Mesendoderm (in vitro differentiated cells): ENCODE measurements at regions not wholly inside any gene's neighbourhood (a gene's known extent, or its start where the extent isn't known, plus 50 kb on each side); places are given as distances from the start of the nearest gene placed in this dataset.
A peak's percentile ranks its signal among the peaks of the same experiment; 100 is the strongest.

Source experiments
- DNase-seq: peaks from one replicate; pipeline ENCODE4 v3.0.0; 2013
- H2AK5ac ChIP-seq: 2 replicates; pipeline ENCODE4 v1.6.1; 2013; ENCODE audit warnings: low read length, inconsistent platforms
- H2BK120ac ChIP-seq: 2 replicates; pipeline ENCODE4 v1.6.1; 2013; ENCODE audit warnings: low read depth, mild to moderate bottlenecking, low read length, moderate library complexity, mixed read lengths
- H2BK15ac ChIP-seq: replicated peaks from 2 replicates; pipeline ENCODE4 v1.6.1; 2013; ENCODE audit warnings: low read depth, mild to moderate bottlenecking, moderate library complexity
- H2BK5ac ChIP-seq: 2 replicates; pipeline ENCODE4 v1.6.1; 2013; ENCODE audit warnings: low read length, inconsistent platforms
- H3K18ac ChIP-seq: 2 replicates; pipeline ENCODE4 v1.6.1; 2013; ENCODE audit warnings: mild to moderate bottlenecking, low read length, mixed read lengths
- H3K23ac ChIP-seq: one replicate; pipeline ENCODE4 v1.6.1; 2013; ENCODE audit warnings: low read length
- H3K27ac ChIP-seq: 2 replicates; pipeline ENCODE4 v1.5.1; 2013; ENCODE audit warnings: low read depth, mild to moderate bottlenecking, inconsistent platforms, low read length, moderate library complexity
- H3K27me3 ChIP-seq: 2 replicates; pipeline ENCODE4 v1.6.1; 2013; ENCODE audit warnings: low read length, control low read depth, mild to moderate bottlenecking, inconsistent platforms; ENCODE audit not compliant: insufficient read depth, poor library complexity
- H3K36me3 ChIP-seq: 2 replicates; pipeline ENCODE4 v1.6.1; 2013; ENCODE audit warnings: low read length, inconsistent platforms; ENCODE audit not compliant: control insufficient read depth, insufficient read depth
- H3K4ac ChIP-seq: one replicate; pipeline ENCODE4 v1.6.1; 2013; ENCODE audit warnings: low read depth, mild to moderate bottlenecking, low read length, moderate library complexity
- H3K4me1 ChIP-seq: 2 replicates; pipeline ENCODE4 v1.6.1; 2013; ENCODE audit warnings: low read depth, low read length, inconsistent platforms; ENCODE audit not compliant: control insufficient read depth
- H3K4me2 ChIP-seq: 2 replicates; pipeline ENCODE4 v1.6.1; 2013; ENCODE audit warnings: low read length
- H3K4me3 ChIP-seq: 2 replicates; pipeline ENCODE4 v1.5.1; 2013; ENCODE audit warnings: mild to moderate bottlenecking, low read length
- H3K56ac ChIP-seq: one replicate; pipeline ENCODE4 v1.6.1; 2013; ENCODE audit warnings: low read length
- H3K79me1 ChIP-seq: 2 replicates; pipeline ENCODE4 v1.6.1; 2013; ENCODE audit warnings: low read length, inconsistent platforms
- H3K79me2 ChIP-seq: 2 replicates; pipeline ENCODE4 v1.6.1; 2013; ENCODE audit warnings: mild to moderate bottlenecking, low read length; ENCODE audit not compliant: control insufficient read depth, insufficient read depth
- H3K9ac ChIP-seq: 2 replicates; pipeline ENCODE4 v1.6.1; 2013; ENCODE audit warnings: low read length, inconsistent platforms
- H4K5ac ChIP-seq: one replicate; pipeline ENCODE4 v1.6.1; 2013; ENCODE audit warnings: low read length
- H4K8ac ChIP-seq: one replicate; pipeline ENCODE4 v1.6.1; 2013; ENCODE audit warnings: low read depth, mild to moderate bottlenecking, control low read depth, low read length, moderate library complexity
- WGBS: extraction: QIAGEN DNeasy Blood & Tissue Kit; methylation state at CpG from one replicate; pipeline ENCODE4 v1.1.7; 2013; ENCODE audit warnings: low lambda C conversion rate, missing lambda C conversion rate; ENCODE audit not compliant: insufficient coverage; ENCODE audit errors: extremely low coverage; 5-methylcytosine and 5-hydroxymethylcytosine counted together

DNA sequence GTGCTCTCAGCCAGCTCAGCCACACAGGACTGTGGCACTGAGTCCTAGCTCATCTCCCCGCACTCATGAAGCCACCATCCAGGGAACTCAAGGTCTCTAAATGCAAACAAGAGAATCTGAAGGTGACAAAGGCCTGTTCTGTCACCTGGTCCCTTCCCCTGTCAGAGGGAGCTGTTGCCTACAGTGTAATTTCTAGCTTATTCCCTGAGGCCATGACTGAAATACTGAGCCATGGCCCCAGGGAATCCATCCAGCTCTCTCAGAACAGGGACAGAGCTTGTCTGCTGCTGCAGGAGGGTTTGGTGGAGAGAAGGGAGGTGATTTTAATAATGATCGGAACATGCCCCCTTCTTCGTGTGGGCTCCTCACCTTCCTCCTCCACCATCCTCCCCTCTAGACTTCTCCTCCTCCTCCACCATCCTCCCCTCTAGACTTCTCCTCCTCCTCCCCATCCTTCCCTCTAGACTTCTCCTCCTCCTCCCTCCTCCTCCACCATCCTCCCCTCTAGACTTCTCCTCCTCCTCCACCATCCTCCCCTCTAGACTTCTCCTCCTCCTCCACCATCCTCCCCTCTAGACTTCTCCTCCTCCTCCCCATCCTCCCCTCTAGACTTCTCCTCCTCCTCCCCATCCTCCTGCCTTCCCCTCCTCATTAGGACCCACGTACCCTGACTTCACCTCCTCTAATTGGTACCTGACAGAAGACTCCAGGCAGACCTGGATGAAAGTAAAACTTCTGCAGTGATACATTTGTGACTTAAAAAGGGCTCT is 338.0 kb upstream of the MKI67 start:
- Histone ChIP-seq H3K4me2 (no peak overlapping the region), H2BK15ac (no peak overlapping the region), H3K18ac (no peak overlapping the region), H3K4ac (no peak overlapping the region), H3K27me3 (no peaks in the 10 kb centered on the region), H3K9ac (no peak overlapping the region), H3K23ac (no peak overlapping the region), H3K36me3 (no peaks in the 10 kb centered on the region), H3K56ac (no peak overlapping the region), H2BK120ac (no peak overlapping the region), H3K4me3 (no peak overlapping the region), H4K5ac (no peak overlapping the region), H3K79me2 (no peaks in the 10 kb centered on the region), H4K8ac (no peak overlapping the region), H3K79me1 (no peaks in the 10 kb centered on the region), H2AK5ac (no peak overlapping the region), H3K27ac (no peak overlapping the region), H2BK5ac (no peak overlapping the region), H3K4me1 (no peaks in the 10 kb centered on the region)
- DNase-seq, result peak; percentile 62
- no CpG with 5 or more reads among the region's 4 CpGs for WGBS

DNA sequence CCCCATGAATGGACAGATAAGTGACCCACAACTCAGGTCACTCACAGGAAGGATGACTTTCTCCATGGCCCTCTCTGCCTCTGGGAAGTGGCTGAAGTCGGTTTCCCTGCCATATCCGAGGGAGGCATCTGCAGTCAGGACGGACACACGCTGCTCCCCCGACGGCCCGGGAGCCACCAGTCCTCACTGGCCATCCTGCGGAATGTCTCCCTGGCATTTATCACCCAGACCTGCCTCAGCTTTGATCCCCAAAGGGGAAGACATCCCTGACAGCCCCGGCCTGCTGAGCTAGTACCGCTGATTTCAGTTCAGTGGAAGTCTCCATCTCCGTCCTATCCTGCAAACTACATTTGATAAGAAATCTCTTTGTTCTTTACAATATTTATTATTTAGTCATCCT is 339.5 kb upstream of the MKI67 start:
- H2BK15ac ChIP-seq, result no peak overlapping the region
- no peak overlapping the region for H3K18ac ChIP-seq
- no peak overlapping the region for H3K4me3 ChIP-seq
- H3K27ac ChIP-seq, result no peak overlapping the region
- no peaks in the 10 kb centered on the region for H3K79me2 ChIP-seq
- no peak overlapping the region for H3K4me2 ChIP-seq
- WGBS, result no CpG with 5 or more reads among the region's 11 CpGs
- H3K9ac ChIP-seq, result no peak overlapping the region
- no peaks in the 10 kb centered on the region for H3K27me3 ChIP-seq
- no peak overlapping the region for H3K23ac ChIP-seq
- no peaks in the 10 kb centered on the region for H3K36me3 ChIP-seq
- H2BK120ac ChIP-seq, result no peak overlapping the region
- H2AK5ac ChIP-seq, result no peak overlapping the region
- no peak overlapping the region for H4K8ac ChIP-seq
- DNase-seq, result no peak
- H3K4me1 ChIP-seq, result no peaks in the 10 kb centered on the region
- no peak overlapping the region for H2BK5ac ChIP-seq
- no peak overlapping the region for H3K56ac ChIP-seq
- no peaks in the 10 kb centered on the region for H3K79me1 ChIP-seq
- no peak overlapping the region for H3K4ac ChIP-seq
- no peak overlapping the region for H4K5ac ChIP-seq

DNA sequence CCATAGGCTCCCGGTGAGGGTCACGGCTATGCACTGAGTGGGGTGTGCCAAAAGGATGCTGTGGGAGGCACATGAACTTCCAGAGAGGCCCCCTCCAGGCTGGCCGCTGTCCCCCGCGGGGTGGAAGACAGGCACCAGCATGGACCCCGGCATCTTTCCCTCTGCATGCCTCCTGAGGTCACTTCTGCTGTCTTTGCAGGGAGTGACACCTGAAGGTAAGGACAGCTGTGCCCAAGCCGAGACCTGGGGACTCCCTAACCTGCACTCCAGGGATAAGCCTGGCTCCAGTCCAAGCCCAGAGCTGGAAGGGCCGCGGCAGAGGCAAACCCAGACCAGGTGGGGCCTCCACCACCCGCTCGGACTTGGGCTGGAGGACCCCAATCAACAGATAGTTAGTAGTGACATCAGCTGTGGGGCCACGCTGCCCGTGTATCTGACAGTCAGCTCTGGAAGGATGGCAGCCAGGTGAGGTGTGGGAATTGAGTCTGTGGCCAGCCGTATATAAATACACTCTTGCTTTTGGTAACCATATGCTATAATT is 340.7 kb upstream of the MKI67 start:
- Histone ChIP-seq H2BK5ac (no peak overlapping the region), H2BK120ac (no peak overlapping the region), H3K23ac (no peak overlapping the region), H3K79me2 (no peaks in the 10 kb centered on the region), H3K36me3 (no peaks in the 10 kb centered on the region), H4K8ac (no peak overlapping the region), H3K18ac (no peak overlapping the region), H2AK5ac (no peak overlapping the region), H3K27ac (no peak overlapping the region), H3K4ac (no peak overlapping the region), H3K56ac (no peak overlapping the region), H3K4me3 (no peak overlapping the region), H2BK15ac (no peak overlapping the region), H3K4me2 (no peak overlapping the region), H3K9ac (no peak overlapping the region), H3K4me1 (no peaks in the 10 kb centered on the region), H4K5ac (no peak overlapping the region), H3K79me1 (no peaks in the 10 kb centered on the region), H3K27me3 (no peaks in the 10 kb centered on the region)
- no CpG with 5 or more reads among the region's 14 CpGs for WGBS
- no peak for DNase-seq

DNA sequence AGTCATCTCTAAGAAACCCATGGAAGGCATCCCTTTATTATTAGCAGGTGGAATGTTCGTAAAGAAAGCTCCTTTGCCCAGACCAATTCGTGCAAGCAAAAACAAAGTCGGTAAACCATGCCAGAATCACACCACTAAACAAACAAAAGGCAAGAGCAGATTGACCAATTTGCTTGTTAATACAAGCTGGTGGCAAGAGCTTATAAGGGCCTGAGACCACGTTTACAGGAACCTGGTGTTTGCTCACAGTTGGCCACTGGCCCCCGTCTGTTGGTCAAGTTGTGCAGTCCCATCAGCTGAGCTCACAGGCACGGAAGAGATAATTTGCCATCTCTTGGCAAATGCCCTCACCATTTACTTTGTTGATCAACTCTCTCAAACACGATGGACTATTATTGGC is 342.2 kb upstream of the MKI67 start:
- Histone ChIP-seq H3K4me1 (no peaks in the 10 kb centered on the region), H3K4ac (no peak overlapping the region), H4K8ac (no peak overlapping the region), H3K56ac (no peak overlapping the region), H2BK5ac (no peak overlapping the region), H3K18ac (no peak overlapping the region), H3K27me3 (no peaks in the 10 kb centered on the region), H3K79me1 (no peaks in the 10 kb centered on the region), H3K4me3 (no peak overlapping the region), H2BK15ac (no peak overlapping the region), H3K36me3 (no peaks in the 10 kb centered on the region), H3K9ac (no peak overlapping the region), H2BK120ac (no peak overlapping the region), H3K23ac (no peak overlapping the region), H3K4me2 (no peak overlapping the region), H3K79me2 (no peaks in the 10 kb centered on the region), H2AK5ac (no peak overlapping the region), H4K5ac (no peak overlapping the region), H3K27ac (no peak overlapping the region)
- no CpG with 5 or more reads among the region's 7 CpGs for WGBS
- no peak for DNase-seq

DNA sequence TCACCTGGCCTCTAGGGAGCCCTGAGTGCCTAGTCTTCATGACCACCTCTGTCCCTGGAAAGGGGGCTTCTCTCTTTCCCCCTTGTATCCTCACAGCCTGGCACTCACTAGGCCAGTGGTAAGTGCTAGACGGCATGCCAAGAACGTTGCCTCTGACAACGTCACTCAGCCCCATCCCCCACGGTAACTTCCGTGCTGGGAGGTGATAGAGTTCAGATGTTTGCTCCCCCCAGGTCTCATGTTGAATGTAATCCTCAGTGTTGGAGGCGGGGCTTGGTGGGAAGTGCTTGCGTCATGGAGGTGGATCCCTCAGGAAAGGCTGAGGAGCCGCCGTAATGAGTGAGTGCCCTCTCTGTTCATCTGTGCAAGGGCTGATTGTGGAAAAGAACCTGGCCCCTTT is 343.3 kb upstream of the MKI67 start:
- Histone ChIP-seq H3K27me3 (no peaks in the 10 kb centered on the region), H4K8ac (no peak overlapping the region), H3K4me3 (no peak overlapping the region), H4K5ac (no peak overlapping the region), H3K36me3 (no peaks in the 10 kb centered on the region), H3K56ac (no peak overlapping the region), H3K18ac (no peak overlapping the region), H3K27ac (no peak overlapping the region), H3K79me2 (no peaks in the 10 kb centered on the region), H3K4ac (no peak overlapping the region), H3K23ac (no peak overlapping the region), H3K4me2 (no peak overlapping the region), H3K9ac (no peak overlapping the region), H3K79me1 (no peaks in the 10 kb centered on the region), H3K4me1 (no peaks in the 10 kb centered on the region), H2AK5ac (no peak overlapping the region), H2BK5ac (no peak overlapping the region), H2BK120ac (no peak overlapping the region), H2BK15ac (no peak overlapping the region)
- WGBS, result no CpG with 5 or more reads among the region's 9 CpGs
- DNase-seq, result peak; percentile 53
